ENCODE measurements at regions not wholly inside any gene's neighbourhood (a gene's known extent, or its start where the extent isn't known, plus 50 kb on each side); places are given as distances from the start of the nearest gene placed in this dataset.

DNA sequence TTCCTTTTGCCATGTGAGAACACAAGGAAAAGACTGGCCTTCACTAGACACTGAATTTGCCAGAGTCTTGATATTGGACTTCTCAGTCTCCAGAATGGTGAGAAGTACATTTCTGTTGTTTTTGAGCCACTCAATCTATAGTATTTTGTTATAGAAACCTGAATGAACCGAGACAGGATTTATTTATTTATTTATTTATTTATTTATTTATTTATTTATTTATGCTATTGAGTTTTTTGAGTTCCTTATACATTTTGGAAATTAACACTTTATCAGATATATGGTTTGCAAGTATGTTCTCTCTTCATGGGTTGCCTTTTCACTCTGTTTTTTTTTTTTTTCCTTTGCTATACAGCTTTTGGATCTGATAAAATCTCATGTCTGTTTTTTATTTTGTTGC is 319.0 kb upstream of the PCDH20 start:
- no peak overlapping the region for H3K4me3 ChIP-seq (ENCODE audit: low read depth, low read length)

DNA sequence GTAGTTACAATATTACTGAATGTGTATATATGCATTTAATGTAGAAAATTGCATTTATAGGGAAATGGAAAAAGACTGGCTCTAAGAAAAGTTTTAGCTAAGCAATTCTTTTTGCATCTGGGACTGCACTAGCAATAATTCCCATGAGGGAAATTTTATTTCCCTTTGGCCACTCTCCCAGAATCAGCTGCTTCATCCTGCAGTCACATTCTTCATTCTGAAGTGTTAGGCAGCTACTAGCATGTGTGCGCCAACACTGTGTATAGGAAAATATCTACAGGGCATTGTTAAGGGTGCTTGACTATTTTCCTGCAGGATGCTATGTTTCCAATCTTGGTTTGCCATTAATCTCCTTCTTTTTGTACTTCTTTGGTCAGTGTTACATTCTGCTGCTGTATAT is 312.8 kb upstream of the PCDH20 start:
- Histone ChIP-seq H2BK12ac (ENCODE audit: low read length) (no peak overlapping the region), H3K23ac (ENCODE audit: low read length) (no peak overlapping the region), H3K9me3 (ENCODE audit: insufficient read depth, low read depth, low read length) (no peaks in the 10 kb centered on the region), H4K12ac (ENCODE audit: low read depth, low read length) (no peak overlapping the region), H3K27ac (ENCODE audit: low read depth, low read length) (no peak overlapping the region), H3K4me3 (ENCODE audit: low read depth, low read length) (no peak overlapping the region), H3K27me3 (ENCODE audit: insufficient read depth, low read length) (no peaks in the 10 kb centered on the region), H4K8ac (ENCODE audit: low read depth, low read length) (no peak overlapping the region), H3K4me2 (ENCODE audit: low read length) (no peak overlapping the region), H4K91ac (ENCODE audit: low read depth, low read length) (no peak overlapping the region), H3K18ac (ENCODE audit: low read length) (no peak overlapping the region), H3K9ac (ENCODE audit: low read length) (no peak overlapping the region), H3K4me1 (ENCODE audit: control insufficient read depth in 1 of 2, insufficient read depth in 2 of 2, low read length in 2 of 2) (no peaks in the 10 kb centered on the region), H3K14ac (ENCODE audit: low read length) (no peak overlapping the region), H2AK5ac (ENCODE audit: low read length) (no peak overlapping the region), H2BK5ac (ENCODE audit: low read depth, low read length, poor library complexity) (no peak overlapping the region), H2BK120ac (ENCODE audit: insufficient read depth, low read length, poor library complexity) (no peak overlapping the region), H3K36me3 (ENCODE audit: control insufficient read depth in 1 of 2, insufficient read depth in 2 of 2, low read length in 2 of 2) (no peaks in the 10 kb centered on the region), H3K79me2 (ENCODE audit: control insufficient read depth, insufficient read depth, low read length, poor library complexity) (no peaks in the 10 kb centered on the region), H3K79me1 (ENCODE audit: low read length) (no peaks in the 10 kb centered on the region), H2AFZ (ENCODE audit: insufficient read depth, low read length, poor library complexity) (no peak overlapping the region), H3K4ac (ENCODE audit: low read depth, low read length) (no peak overlapping the region)
- DNase-seq, result no peak
- no CpG with 5 or more reads among the region's 1 CpG for WGBS (ENCODE audit: extremely low coverage, insufficient coverage, insufficient read length)

More for the DNA sequence above, 319.0 kb upstream of the PCDH20 start:
- Histone ChIP-seq H3K79me1 (ENCODE audit: low read length) (no peaks in the 10 kb centered on the region), H2BK120ac (ENCODE audit: insufficient read depth, low read length, poor library complexity) (no peak overlapping the region), H3K9ac (ENCODE audit: low read length) (no peak overlapping the region), H3K4me2 (ENCODE audit: low read length) (no peak overlapping the region), H2AK5ac (ENCODE audit: low read length) (no peak overlapping the region), H3K27ac (ENCODE audit: low read depth, low read length) (no peak overlapping the region), H3K36me3 (ENCODE audit: control insufficient read depth in 1 of 2, insufficient read depth in 2 of 2, low read length in 2 of 2) (no peaks in the 10 kb centered on the region), H3K18ac (ENCODE audit: low read length) (no peak overlapping the region), H3K79me2 (ENCODE audit: control insufficient read depth, insufficient read depth, low read length, poor library complexity) (no peaks in the 10 kb centered on the region), H3K4ac (ENCODE audit: low read depth, low read length) (no peak overlapping the region), H4K91ac (ENCODE audit: low read depth, low read length) (no peak overlapping the region), H3K14ac (ENCODE audit: low read length) (no peak overlapping the region), H3K23ac (ENCODE audit: low read length) (no peak overlapping the region), H3K4me1 (ENCODE audit: control insufficient read depth in 1 of 2, insufficient read depth in 2 of 2, low read length in 2 of 2) (no peaks in the 10 kb centered on the region), H3K27me3 (ENCODE audit: insufficient read depth, low read length) (no peaks in the 10 kb centered on the region), H4K12ac (ENCODE audit: low read depth, low read length) (no peak overlapping the region), H2BK12ac (ENCODE audit: low read length) (no peak overlapping the region), H3K9me3 (ENCODE audit: insufficient read depth, low read depth, low read length) (no peaks in the 10 kb centered on the region), H4K8ac (ENCODE audit: low read depth, low read length) (no peak overlapping the region), H2AFZ (ENCODE audit: insufficient read depth, low read length, poor library complexity) (no peak overlapping the region), H2BK5ac (ENCODE audit: low read depth, low read length, poor library complexity) (no peak overlapping the region)
- DNase-seq, result no peak
- no CpG with 5 or more reads among the region's 1 CpG for WGBS (ENCODE audit: extremely low coverage, insufficient coverage, insufficient read length)

DNA sequence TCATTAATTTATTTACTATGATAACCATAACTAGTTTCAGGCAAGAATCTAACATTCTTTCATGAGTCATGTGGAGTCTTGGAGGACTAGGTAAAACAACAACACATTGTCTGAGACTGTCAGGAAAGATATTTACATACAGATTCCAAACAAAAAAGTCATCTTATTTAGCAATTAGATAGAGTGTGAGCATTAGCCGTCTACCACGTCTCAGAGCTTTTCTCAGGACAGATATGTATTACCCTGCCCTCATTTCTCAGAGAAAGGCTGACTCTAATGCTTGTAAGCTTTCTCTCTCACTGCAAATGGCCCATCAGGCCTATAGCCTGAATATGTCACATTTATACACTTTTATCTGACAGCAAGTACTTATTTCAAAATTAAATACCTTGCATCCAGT is 312.1 kb upstream of the PCDH20 start:
- H3K9me3 ChIP-seq (ENCODE audit: insufficient read depth, low read depth, low read length), result no peaks in the 10 kb centered on the region
- H3K4me3 ChIP-seq (ENCODE audit: low read depth, low read length), result no peak overlapping the region
- no peak overlapping the region for H3K23ac ChIP-seq (ENCODE audit: low read length)
- H4K91ac ChIP-seq (ENCODE audit: low read depth, low read length), result no peak overlapping the region
- no peak overlapping the region for H3K18ac ChIP-seq (ENCODE audit: low read length)
- no peak overlapping the region for H4K8ac ChIP-seq (ENCODE audit: low read depth, low read length)
- H4K12ac ChIP-seq (ENCODE audit: low read depth, low read length), result no peak overlapping the region
- no peaks in the 10 kb centered on the region for H3K4me1 ChIP-seq (ENCODE audit: control insufficient read depth in 1 of 2, insufficient read depth in 2 of 2, low read length in 2 of 2)
- no peaks in the 10 kb centered on the region for H3K36me3 ChIP-seq (ENCODE audit: control insufficient read depth in 1 of 2, insufficient read depth in 2 of 2, low read length in 2 of 2)
- H3K4me2 ChIP-seq (ENCODE audit: low read length), result no peak overlapping the region
- H3K27ac ChIP-seq (ENCODE audit: low read depth, low read length), result no peak overlapping the region
- H3K9ac ChIP-seq (ENCODE audit: low read length), result no peak overlapping the region
- no peaks in the 10 kb centered on the region for H3K79me1 ChIP-seq (ENCODE audit: low read length)
- no peaks in the 10 kb centered on the region for H3K79me2 ChIP-seq (ENCODE audit: control insufficient read depth, insufficient read depth, low read length, poor library complexity)
- WGBS (ENCODE audit: extremely low coverage, insufficient coverage, insufficient read length), result no CpG with 5 or more reads among the region's 2 CpGs
- no peak overlapping the region for H2BK120ac ChIP-seq (ENCODE audit: insufficient read depth, low read length, poor library complexity)
- H2BK5ac ChIP-seq (ENCODE audit: low read depth, low read length, poor library complexity), result no peak overlapping the region
- no peak overlapping the region for H3K14ac ChIP-seq (ENCODE audit: low read length)
- H3K27me3 ChIP-seq (ENCODE audit: insufficient read depth, low read length), result no peaks in the 10 kb centered on the region
- H2BK12ac ChIP-seq (ENCODE audit: low read length), result no peak overlapping the region
- DNase-seq, result peak; percentile 3 to 55
- H2AFZ ChIP-seq (ENCODE audit: insufficient read depth, low read length, poor library complexity), result no peak overlapping the region
- H2AK5ac ChIP-seq (ENCODE audit: low read length), result no peak overlapping the region
- no peak overlapping the region for H3K4ac ChIP-seq (ENCODE audit: low read depth, low read length)

DNA sequence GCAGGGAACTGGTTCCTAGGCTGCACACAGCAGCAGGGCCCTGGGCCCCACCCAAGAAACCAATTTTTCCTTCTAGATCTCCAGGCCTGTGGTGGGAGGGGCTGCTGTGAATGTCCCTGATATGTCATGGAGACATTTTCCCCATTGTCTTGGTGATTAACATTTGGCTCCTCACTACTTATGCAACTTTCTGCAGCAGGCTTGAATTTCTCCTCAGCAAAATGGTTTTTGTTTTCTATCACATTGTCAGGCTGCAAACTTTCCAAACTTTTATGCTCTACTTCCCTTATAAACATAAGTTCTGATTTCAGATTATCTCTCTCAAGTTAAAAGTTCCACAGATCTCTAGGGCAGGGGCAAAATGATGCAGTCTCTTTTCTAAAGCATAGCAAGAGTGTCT is 310.2 kb upstream of the PCDH20 start:
- H3K27me3 ChIP-seq (ENCODE audit: insufficient read depth, low read length), result no peaks in the 10 kb centered on the region
- no peak overlapping the region for H4K8ac ChIP-seq (ENCODE audit: low read depth, low read length)
- H3K79me1 ChIP-seq (ENCODE audit: low read length), result no peaks in the 10 kb centered on the region
- H2BK120ac ChIP-seq (ENCODE audit: insufficient read depth, low read length, poor library complexity), result no peak overlapping the region
- no peaks in the 10 kb centered on the region for H3K36me3 ChIP-seq (ENCODE audit: control insufficient read depth in 1 of 2, insufficient read depth in 2 of 2, low read length in 2 of 2)
- H4K91ac ChIP-seq (ENCODE audit: low read depth, low read length), result no peak overlapping the region
- no peak overlapping the region for H3K4ac ChIP-seq (ENCODE audit: low read depth, low read length)
- no peak overlapping the region for H3K18ac ChIP-seq (ENCODE audit: low read length)
- no peak overlapping the region for H3K9ac ChIP-seq (ENCODE audit: low read length)
- no peak overlapping the region for H3K14ac ChIP-seq (ENCODE audit: low read length)
- H3K4me3 ChIP-seq (ENCODE audit: low read depth, low read length), result no peak overlapping the region
- H3K27ac ChIP-seq (ENCODE audit: low read depth, low read length), result no peak overlapping the region
- no peak overlapping the region for H2BK5ac ChIP-seq (ENCODE audit: low read depth, low read length, poor library complexity)
- no peaks in the 10 kb centered on the region for H3K79me2 ChIP-seq (ENCODE audit: control insufficient read depth, insufficient read depth, low read length, poor library complexity)
- H3K9me3 ChIP-seq (ENCODE audit: insufficient read depth, low read depth, low read length), result no peaks in the 10 kb centered on the region
- H2BK12ac ChIP-seq (ENCODE audit: low read length), result no peak overlapping the region
- no peak overlapping the region for H2AK5ac ChIP-seq (ENCODE audit: low read length)
- no peak overlapping the region for H4K12ac ChIP-seq (ENCODE audit: low read depth, low read length)
- no peak overlapping the region for H2AFZ ChIP-seq (ENCODE audit: insufficient read depth, low read length, poor library complexity)
- H3K4me1 ChIP-seq (ENCODE audit: control insufficient read depth in 1 of 2, insufficient read depth in 2 of 2, low read length in 2 of 2), result no peaks in the 10 kb centered on the region
- no peak overlapping the region for H3K4me2 ChIP-seq (ENCODE audit: low read length)
- no peak for DNase-seq
- H3K23ac ChIP-seq (ENCODE audit: low read length), result no peak overlapping the region

DNA sequence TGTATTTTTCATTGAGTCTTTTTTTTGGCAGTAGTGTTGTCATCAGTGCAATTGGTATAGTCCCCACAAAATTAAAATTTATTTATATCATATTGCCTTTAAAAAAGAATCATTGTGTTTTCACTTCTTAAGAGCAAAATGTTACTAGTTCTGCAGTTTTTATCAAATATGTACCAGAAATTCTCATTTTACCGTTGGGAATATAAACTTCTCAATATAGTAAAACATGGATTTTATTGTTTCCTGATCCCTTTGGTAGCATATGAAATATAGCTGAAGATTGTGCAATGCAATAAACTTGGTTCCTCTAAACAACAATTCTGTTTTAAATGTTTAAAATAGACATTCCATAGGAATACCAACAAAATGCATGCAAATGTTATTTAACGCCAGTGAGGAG is 306.5 kb upstream of the PCDH20 start:
- H2BK5ac ChIP-seq (ENCODE audit: low read depth, low read length, poor library complexity), result no peak overlapping the region
- no CpG with 5 or more reads among the region's 2 CpGs for WGBS (ENCODE audit: extremely low coverage, insufficient coverage, insufficient read length)
- H3K4ac ChIP-seq (ENCODE audit: low read depth, low read length), result no peak overlapping the region
- H2BK12ac ChIP-seq (ENCODE audit: low read length), result no peak overlapping the region
- H3K4me1 ChIP-seq (ENCODE audit: control insufficient read depth in 1 of 2, insufficient read depth in 2 of 2, low read length in 2 of 2), result no peaks in the 10 kb centered on the region
- no peak overlapping the region for H4K8ac ChIP-seq (ENCODE audit: low read depth, low read length)
- no peaks in the 10 kb centered on the region for H3K27me3 ChIP-seq (ENCODE audit: insufficient read depth, low read length)
- no peaks in the 10 kb centered on the region for H3K9me3 ChIP-seq (ENCODE audit: insufficient read depth, low read depth, low read length)
- no peak overlapping the region for H2AFZ ChIP-seq (ENCODE audit: insufficient read depth, low read length, poor library complexity)
- no peak overlapping the region for H4K12ac ChIP-seq (ENCODE audit: low read depth, low read length)
- H4K91ac ChIP-seq (ENCODE audit: low read depth, low read length), result no peak overlapping the region
- H3K14ac ChIP-seq (ENCODE audit: low read length), result no peak overlapping the region
- H3K36me3 ChIP-seq (ENCODE audit: control insufficient read depth in 1 of 2, insufficient read depth in 2 of 2, low read length in 2 of 2), result no peaks in the 10 kb centered on the region
- no peak overlapping the region for H3K23ac ChIP-seq (ENCODE audit: low read length)
- no peak overlapping the region for H2AK5ac ChIP-seq (ENCODE audit: low read length)
- H3K4me3 ChIP-seq (ENCODE audit: low read depth, low read length), result no peak overlapping the region
- H3K9ac ChIP-seq (ENCODE audit: low read length), result no peak overlapping the region
- no peaks in the 10 kb centered on the region for H3K79me2 ChIP-seq (ENCODE audit: control insufficient read depth, insufficient read depth, low read length, poor library complexity)
- no peaks in the 10 kb centered on the region for H3K79me1 ChIP-seq (ENCODE audit: low read length)
- no peak overlapping the region for H3K27ac ChIP-seq (ENCODE audit: low read depth, low read length)
- no peak for DNase-seq
- no peak overlapping the region for H3K18ac ChIP-seq (ENCODE audit: low read length)
- no peak overlapping the region for H3K4me2 ChIP-seq (ENCODE audit: low read length)
- H2BK120ac ChIP-seq (ENCODE audit: insufficient read depth, low read length, poor library complexity), result no peak overlapping the region
